Kidney (tissue), 13 donors: ENCODE measurements at regions not wholly inside any gene's neighbourhood (a gene's known extent, or its start where the extent isn't known, plus 50 kb on each side); places are given as distances from the start of the nearest gene placed in this dataset.

ENCODE experiments used
- DNase-seq, 5 donors: peaks; one replicate each; pipeline ENCODE4 v3.0.0-alpha.2; 2013 to 2020
- FAIRE-seq: peaks from 2 replicates; lab custom pipeline; 2012; peaks lifted over from hg19 to GRCh38; lab: Jason Lieb, UNC
- H3K27ac ChIP-seq, 2 donors: one replicate each; pipeline ENCODE4 v1.7.0; 2013; ENCODE audit warnings: low read depth in 2 of 2, low read length in 2 of 2, inconsistent platforms in 1 of 2
- H3K27me3 ChIP-seq: one replicate; pipeline ENCODE4 v1.7.1; 2013; ENCODE audit warnings: low read length, inconsistent platforms; ENCODE audit not compliant: control insufficient read depth, insufficient read depth
- H3K36me3 ChIP-seq, 3 donors: one replicate each; pipeline versions ENCODE4 v1.7.0 to v1.7.1; 2013; ENCODE audit warnings: low read length in 3 of 3, control low read depth in 1 of 3, inconsistent platforms in 1 of 3; ENCODE audit not compliant: insufficient read depth in 3 of 3, control insufficient read depth in 2 of 3
- H3K4me1 ChIP-seq, 3 donors: one replicate each; pipeline versions ENCODE4 v1.7.0 to v1.7.1; 2013; ENCODE audit warnings: low read length in 3 of 3, inconsistent platforms in 1 of 3, low read depth in 1 of 3; ENCODE audit not compliant: control insufficient read depth in 2 of 3, insufficient read depth in 2 of 3
- H3K4me3 ChIP-seq, 3 donors: one replicate each; pipeline versions ENCODE4 v1.7.0 to v1.8.1; 2013; ENCODE audit warnings: low read length in 3 of 3, control low read depth in 1 of 3, inconsistent platforms in 1 of 3
- H3K9ac ChIP-seq, 3 donors: one replicate each; pipeline versions ENCODE4 v1.7.0 to v1.7.1; 2013; ENCODE audit warnings: low read length in 3 of 3, control low read depth in 1 of 3, inconsistent platforms in 1 of 3
- H3K9me3 ChIP-seq, 3 donors: one replicate each; pipeline versions ENCODE4 v1.7.0 to v1.7.1; 2013; ENCODE audit warnings: low read length in 3 of 3, control low read depth in 1 of 3, inconsistent platforms in 1 of 3; ENCODE audit not compliant: control insufficient read depth in 2 of 3, insufficient read depth in 1 of 3
- CTCF ChIP-seq: IDR thresholded peaks from 3 replicates; pipeline ENCODE4 v1.5.1; 2012; ENCODE audit warnings: mild to moderate bottlenecking, moderate library complexity, borderline replicate concordance; ENCODE audit not compliant: insufficient read depth; ENCODE audit errors: extremely low read depth
- intact Hi-C: fragments of 100-400 bp; cut with DNase I; formaldehyde crosslinking; loops from one replicate; pipeline ENCODE4 v1.11.1; 2022
- donor health status: control.
- donor health status: control.
- donor health status: control.
- donor health status: control.
- donor health status: control.
- donor health status: DM: yes; HTN: yes; CAD: no.
- donor health status: Normal renal cell carcinoma (clear cell type).

GRCh38 chr18:77520767-77521166, 271.1 kb downstream of the GALR1 start:
- intact Hi-C loops, result no loop called here
- DNase-seq, result no peak
- Histone ChIP-seq H3K4me3 (no peak overlapping the region), H3K9me3 (no peaks in the 10 kb centered on the region), H3K27me3 (no peaks in the 10 kb centered on the region), H3K9ac (no peak overlapping the region), H3K4me1 (no peaks in the 10 kb centered on the region), H3K27ac (no peak overlapping the region), H3K36me3 (no peaks in the 10 kb centered on the region)
- no peak for FAIRE-seq
- no peak for TF ChIP-seq CTCF

GRCh38 chr18:77522051-77522675, 272.5 kb downstream of the GALR1 start:
- Histone ChIP-seq H3K27ac (no peak overlapping the region), H3K4me3 (no peak overlapping the region), H3K36me3 (no peaks in the 10 kb centered on the region), H3K4me1 (no peaks in the 10 kb centered on the region), H3K9ac (no peak overlapping the region), H3K27me3 (no peaks in the 10 kb centered on the region), H3K9me3 (peaks cover 0 to 3% (median 0%) of the 10 kb centered on the region in 3 donors)
- no peak for DNase-seq
- intact Hi-C loops, result no loop called here
- no peak for FAIRE-seq
- no peak for TF ChIP-seq CTCF

- Histone ChIP-seq H3K4me3 (no peak overlapping the region), H3K27ac (no peak overlapping the region), H3K27me3 (no peaks in the 10 kb centered on the region), H3K9ac (no peak overlapping the region), H3K36me3 (no peaks in the 10 kb centered on the region), H3K4me1 (no peaks in the 10 kb centered on the region), H3K9me3 (peaks cover 0 to 4% (median 0%) of the 10 kb centered on the region in 3 donors)
- intact Hi-C loops, result no loop called here
- DNase-seq, result no peak
- no peak for FAIRE-seq
- no peak for TF ChIP-seq CTCF
Measured at GRCh38 chr18:77524909-77525308, 275.3 kb downstream of the GALR1 start.

- Histone ChIP-seq H3K4me1 (no peaks in the 10 kb centered on the region), H3K9me3 (peaks cover 0 to 4% (median 0%) of the 10 kb centered on the region in 3 donors), H3K4me3 (no peak overlapping the region), H3K9ac (no peak overlapping the region), H3K36me3 (no peaks in the 10 kb centered on the region), H3K27ac (no peak overlapping the region), H3K27me3 (no peaks in the 10 kb centered on the region)
- no peak for TF ChIP-seq CTCF
- FAIRE-seq, result no peak
- DNase-seq, result no peak
- intact Hi-C loops, result no loop called here
Measured at GRCh38 chr18:77526962-77527361, 277.3 kb downstream of the GALR1 start.
